OCI-LY3 (cell line): ENCODE measurements at regions not wholly inside any gene's neighbourhood (a gene's known extent, or its start where the extent isn't known, plus 50 kb on each side); places are given as distances from the start of the nearest gene placed in this dataset.
"Not testable (repeated sequence)": the region's sequence is repeated elsewhere in the genome, so short reads cannot be mapped to it uniquely, and the experiment has no call there.

Experiments used
- H2AFZ ChIP-seq: fragments of 200-600, 300-600 bp; shearing (Covaris generic); 2 replicates; pipeline ENCODE4 v1.6.0; 2014; ENCODE audit warnings: antibody characterized with exemption, low read depth, low read length
- H3K27ac ChIP-seq: fragments of 200-600, 300-600 bp; sonication (generic); 2 replicates; pipeline ENCODE4 v1.5.1; 2014; ENCODE audit warnings: mild to moderate bottlenecking, low read length, moderate library complexity, mixed read lengths
- H3K27me3 ChIP-seq: fragments of 200-600, 300-600 bp; sonication (generic); 2 replicates; pipeline ENCODE4 v1.6.1; 2014; ENCODE audit warnings: low read depth, low read length, mixed read lengths
- H3K36me3 ChIP-seq: fragments of 200-600, 300-600 bp; sonication (generic); replicated peaks from 2 replicates; pipeline ENCODE3; 2014; ENCODE audit warnings: low read depth, low read length, mixed read lengths
- H3K4me1 ChIP-seq: fragments of 300-600, 200-600 bp; sonication (generic); 2 replicates; pipeline ENCODE4 v1.6.1; 2014; ENCODE audit warnings: low read length, mixed read lengths
- H3K4me2 ChIP-seq: fragments of 200-600, 300-600 bp; sonication (generic); 2 replicates; pipeline ENCODE4 v1.6.1; 2014; ENCODE audit warnings: low read length, mixed read lengths
- H3K4me3 ChIP-seq: fragments of 300-600, 200-600 bp; sonication (generic); 2 replicates; pipeline ENCODE4 v1.5.1; 2014; ENCODE audit warnings: antibody characterized with exemption, mild to moderate bottlenecking, low read length, moderate library complexity
- H3K79me2 ChIP-seq: fragments of 300-600, 200-600 bp; shearing (Covaris generic); 2 replicates; pipeline ENCODE4 v1.6.1; 2014; ENCODE audit warnings: mild to moderate bottlenecking, low read length, mixed read lengths
- H3K9ac ChIP-seq: fragments of 300-600, 200-600 bp; shearing (Covaris generic); 2 replicates; pipeline ENCODE4 v1.6.0; 2014; ENCODE audit warnings: mild to moderate bottlenecking, low read length, moderate library complexity
- H3K9me3 ChIP-seq: fragments of 200-600, 300-600 bp; shearing (Covaris generic); 2 replicates; pipeline ENCODE4 v1.6.1; 2014; ENCODE audit warnings: low read length, mixed read lengths; ENCODE audit not compliant: insufficient read depth
- H4K20me1 ChIP-seq: fragments of 200-600, 300-600 bp; sonication (generic); 2 replicates; pipeline ENCODE4 v1.6.1; 2016; ENCODE audit warnings: low read length, mixed read lengths; ENCODE audit not compliant: insufficient read depth
- CTCF ChIP-seq: fragments of 200-600, 300-600 bp; sonication (generic); IDR thresholded peaks from 2 replicates; pipeline ENCODE4 v1.5.1; 2014; ENCODE audit warnings: antibody characterized with exemption, low read length, low read depth
- EZH2phosphoT487 ChIP-seq: fragments of 200-600 bp; shearing (Covaris generic); IDR thresholded peaks from 2 replicates; pipeline ENCODE4 v1.6.1; 2018; ENCODE audit warnings: antibody characterized with exemption, mixed run types, low read depth

DNA sequence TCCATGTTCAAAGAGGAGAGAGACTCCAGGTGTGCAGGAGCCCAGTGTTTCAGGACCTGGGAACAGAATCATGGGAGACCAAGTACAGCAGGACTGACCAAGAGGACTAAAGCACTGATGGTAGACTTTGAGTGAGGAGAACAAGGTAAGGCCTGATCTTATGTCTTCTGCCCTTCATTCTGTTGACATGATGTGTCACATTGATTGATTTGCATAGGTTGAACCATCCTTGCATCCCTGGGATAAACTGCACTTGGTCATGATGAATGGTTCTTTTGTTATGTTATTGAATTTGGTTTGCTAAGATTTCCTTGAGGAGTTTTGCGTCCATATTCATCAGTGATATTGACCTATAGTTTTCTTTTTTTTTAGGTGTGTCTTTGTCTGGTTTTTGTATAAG is 497.0 kb downstream of the TMEM121 start:
- Histone ChIP-seq H3K4me1 (no peaks in the 10 kb centered on the region), H3K9me3 (no peaks in the 10 kb centered on the region), H3K79me2 (no peaks in the 10 kb centered on the region), H3K36me3 (no peaks in the 10 kb centered on the region), H3K27ac (no peak overlapping the region), H2AFZ (no peak overlapping the region), H3K9ac (no peak overlapping the region), H3K27me3 (peaks cover 17% of the 10 kb centered on the region; the same call in 1 of the 2 replicates), H3K4me2 (no peak overlapping the region), H3K4me3 (no peak overlapping the region), H4K20me1 (no peaks in the 10 kb centered on the region)
- TF ChIP-seq CTCF, result no peak
- TF ChIP-seq EZH2phosphoT487, result no peak

- H3K27ac ChIP-seq, result no peak overlapping the region
- no peaks in the 10 kb centered on the region for H3K4me1 ChIP-seq
- H2AFZ ChIP-seq, result no peak overlapping the region
- no peaks in the 10 kb centered on the region for H3K36me3 ChIP-seq
- H3K79me2 ChIP-seq, result no peaks in the 10 kb centered on the region
- H3K9ac ChIP-seq, result no peak overlapping the region
- no peaks in the 10 kb centered on the region for H4K20me1 ChIP-seq
- no peaks in the 10 kb centered on the region for H3K9me3 ChIP-seq
- H3K27me3 ChIP-seq, result peaks cover 17% of the 10 kb centered on the region; the same call in 1 of the 2 replicates
- H3K4me2 ChIP-seq, result no peak overlapping the region
- no peak overlapping the region for H3K4me3 ChIP-seq
- TF ChIP-seq EZH2phosphoT487, result no peak
- TF ChIP-seq CTCF, result no peak
Measured at GRCh38 chr14:106024983-106025604, 498.7 kb downstream of the TMEM121 start.

DNA sequence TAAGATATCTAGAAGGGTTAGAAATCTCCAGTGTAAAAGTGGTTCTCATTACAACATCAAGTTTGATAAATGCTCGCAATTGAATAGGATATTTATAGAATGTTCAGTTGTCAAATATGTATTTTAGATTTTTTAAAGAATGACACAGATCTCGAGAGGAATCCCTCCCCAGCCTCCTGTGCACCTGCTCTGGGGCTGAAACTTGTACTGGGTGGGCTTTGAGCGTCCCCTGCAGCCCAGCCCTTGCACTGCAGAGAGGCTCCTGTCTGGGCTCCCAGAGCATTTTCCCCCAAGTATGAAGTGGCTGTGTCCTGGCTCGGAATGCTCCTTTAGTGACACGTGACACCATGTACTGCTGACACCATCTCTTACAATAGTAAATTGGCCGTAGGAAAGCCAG is 499.6 kb downstream of the TMEM121 start:
- Histone ChIP-seq H3K9ac (no peak overlapping the region), H3K36me3 (no peaks in the 10 kb centered on the region), H3K79me2 (no peaks in the 10 kb centered on the region), H3K4me1 (no peaks in the 10 kb centered on the region), H3K4me3 (no peak overlapping the region), H3K27ac (no peak overlapping the region), H3K9me3 (no peaks in the 10 kb centered on the region), H4K20me1 (no peaks in the 10 kb centered on the region), H3K27me3 (peaks cover 17% of the 10 kb centered on the region; the same call in 1 of the 2 replicates), H3K4me2 (no peak overlapping the region), H2AFZ (no peak overlapping the region)
- no peak for TF ChIP-seq EZH2phosphoT487
- no peak for TF ChIP-seq CTCF

DNA sequence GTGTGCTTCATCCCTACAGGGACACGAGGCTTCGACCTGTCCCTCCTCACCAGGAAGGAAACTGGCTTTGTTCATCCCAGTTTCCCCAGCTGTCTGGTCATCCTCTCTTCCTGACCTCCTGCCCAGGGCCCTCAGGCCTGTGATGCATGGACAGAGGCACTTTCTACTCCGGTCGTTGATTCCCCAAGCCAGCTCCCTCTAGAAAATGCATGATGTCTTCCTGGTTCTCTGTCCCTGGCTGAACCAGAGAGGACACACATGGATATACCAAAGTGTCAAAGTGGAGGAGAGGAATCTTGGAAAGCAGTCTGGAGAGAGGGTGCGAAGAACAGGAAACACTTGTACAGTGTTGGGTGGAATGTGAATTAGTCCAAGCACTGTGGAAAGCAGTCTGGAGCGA is 501.4 kb downstream of the TMEM121 start:
- not testable (repeated sequence) for H4K20me1 ChIP-seq, H3K4me2 ChIP-seq, H3K9me3 ChIP-seq, H3K4me3 ChIP-seq, H3K27ac ChIP-seq, H3K36me3 ChIP-seq, H3K79me2 ChIP-seq, H2AFZ ChIP-seq, H3K9ac ChIP-seq, H3K4me1 ChIP-seq
- peaks cover 21% of the 10 kb centered on the region; the same call in 1 of the 2 replicates for H3K27me3 ChIP-seq
